IMR-90 (cell line): ENCODE measurements at regions not wholly inside any gene's neighbourhood (a gene's known extent, or its start where the extent isn't known, plus 50 kb on each side); places are given as distances from the start of the nearest gene placed in this dataset.

ENCODE experiments used
- ATAC-seq: fragments of 200-7000 bp; cut with Tn5 transposase; 2 replicates; pipeline ENCODE4 v1.9.1; 2020; ENCODE audit warnings: low read depth, mild to moderate bottlenecking, moderate library complexity
- BruUV-seq: library from RNA; stranded (reverse); fragments of 400-500 nt; replicated peaks from 2 replicates; lab custom pipeline; 2021; lab: Mats Ljungman, UMichigan
- CTCF ChIA-PET: fragments of 300-600 bp; formaldehyde crosslinking; extraction: SDS; loops from one replicate; lab custom pipeline; 2021; ENCODE audit warnings: antibody characterized with exemption; lab: Yijun Ruan, JAX
- POLR2A ChIA-PET: fragments of 300-600 bp; sonication (Branson Sonifier 250); formaldehyde crosslinking; loops from one replicate; lab custom pipeline; 2022; ENCODE audit warnings: antibody characterized with exemption; ENCODE audit not compliant: unreplicated experiment; lab: Charles Lee
- DNase-seq: peaks from one replicate; pipeline ENCODE4 v3.0.0; 2013
- H2AFZ ChIP-seq: replicated peaks from 2 replicates; pipeline ENCODE3; 2013; ENCODE audit warnings: low read length, mild to moderate bottlenecking; ENCODE audit not compliant: poor library complexity
- H2AK5ac ChIP-seq: 2 replicates; pipeline ENCODE4 v1.6.1; 2013; ENCODE audit warnings: low read depth, low read length, inconsistent platforms
- H2AK9ac ChIP-seq: replicated peaks from 2 replicates; pipeline ENCODE3; 2013; ENCODE audit warnings: mild to moderate bottlenecking, low read depth, low read length, moderate library complexity; ENCODE audit not compliant: poor library complexity
- H2BK120ac ChIP-seq: 2 replicates; pipeline ENCODE4 v1.6.1; 2013; ENCODE audit warnings: low read depth, low read length, inconsistent platforms
- H2BK15ac ChIP-seq: 3 replicates; pipeline ENCODE4 v1.6.1; 2013; ENCODE audit warnings: low read depth, low read length, inconsistent platforms
- H2BK20ac ChIP-seq: 2 replicates; pipeline ENCODE4 v1.6.1; 2013; ENCODE audit warnings: low read depth, mild to moderate bottlenecking, inconsistent platforms, low read length, moderate library complexity
- H2BK5ac ChIP-seq: 2 replicates; pipeline ENCODE4 v1.6.1; 2013; ENCODE audit warnings: mild to moderate bottlenecking, low read depth, low read length, inconsistent platforms; ENCODE audit not compliant: poor library complexity, severe bottlenecking
- H3K14ac ChIP-seq: replicated peaks from 2 replicates; pipeline ENCODE4 v1.6.1; 2013; ENCODE audit warnings: low read depth, low read length, inconsistent platforms
- H3K18ac ChIP-seq: 2 replicates; pipeline ENCODE4 v1.6.1; 2013; ENCODE audit warnings: low read depth, low read length, control low read depth
- H3K23ac ChIP-seq: 2 replicates; pipeline ENCODE4 v1.6.1; 2013; ENCODE audit warnings: low read depth, low read length, inconsistent platforms
- H3K27ac ChIP-seq: 2 replicates; pipeline ENCODE4 v1.5.1; 2013; ENCODE audit warnings: mild to moderate bottlenecking, control low read depth, low read length; ENCODE audit not compliant: insufficient read depth
- H3K27me3 ChIP-seq: 2 replicates; pipeline ENCODE4 v1.6.1; 2013; ENCODE audit warnings: low read length; ENCODE audit not compliant: control insufficient read depth, insufficient read depth
- H3K36me3 ChIP-seq: 2 replicates; pipeline ENCODE4 v1.6.1; 2013; ENCODE audit warnings: low read length, mixed read lengths; ENCODE audit not compliant: control insufficient read depth, insufficient read depth
- H3K4ac ChIP-seq: 2 replicates; pipeline ENCODE4 v1.6.1; 2013; ENCODE audit warnings: low read depth, low read length, inconsistent platforms
- H3K4me1 ChIP-seq: 2 replicates; pipeline ENCODE4 v1.6.1; 2013; ENCODE audit warnings: low read length, mixed read lengths; ENCODE audit not compliant: control insufficient read depth, insufficient read depth
- H3K4me2 ChIP-seq: 2 replicates; pipeline ENCODE4 v1.6.1; 2013; ENCODE audit warnings: low read depth, mild to moderate bottlenecking, control low read depth, low read length, moderate library complexity
- H3K4me3 ChIP-seq: 2 replicates; pipeline ENCODE4 v1.5.1; 2013; ENCODE audit warnings: low read depth, mild to moderate bottlenecking, control low read depth, low read length, moderate library complexity; ENCODE audit not compliant: insufficient read depth
- H3K56ac ChIP-seq: 2 replicates; pipeline ENCODE4 v1.6.1; 2013; ENCODE audit warnings: low read length, inconsistent platforms; ENCODE audit not compliant: insufficient read depth; ENCODE audit errors: extremely low read depth
- H3K79me1 ChIP-seq, 2 experiments: 2 replicates each; pipeline ENCODE4 v1.6.1; 2013; ENCODE audit warnings: low read length in 2 of 2, inconsistent platforms in 1 of 2, low read depth in 1 of 2
- H3K9ac ChIP-seq: 2 replicates; pipeline ENCODE4 v1.6.1; 2013; ENCODE audit warnings: low read depth, low read length, control low read depth
- H3K9me1 ChIP-seq: 2 replicates; pipeline ENCODE4 v1.6.1; 2013; ENCODE audit warnings: low read length, inconsistent platforms; ENCODE audit not compliant: insufficient read depth
- H3K9me3 ChIP-seq: 2 replicates; pipeline ENCODE4 v1.6.1; 2013; ENCODE audit warnings: low read length; ENCODE audit not compliant: control insufficient read depth, insufficient read depth
- H4K20me1 ChIP-seq: 2 replicates; pipeline ENCODE4 v1.6.1; 2013; ENCODE audit warnings: low read length, inconsistent platforms; ENCODE audit not compliant: insufficient read depth
- H4K5ac ChIP-seq: 2 replicates; pipeline ENCODE4 v1.6.1; 2013; ENCODE audit warnings: mild to moderate bottlenecking, low read depth, low read length, control low read depth
- H4K8ac ChIP-seq, 2 experiments: 2 replicates each; pipeline ENCODE4 v1.6.1; 2013; ENCODE audit warnings: low read depth in 2 of 2, low read length in 2 of 2, control low read depth in 1 of 2, inconsistent platforms in 1 of 2
- H4K91ac ChIP-seq: 2 replicates; pipeline ENCODE4 v1.6.1; 2013; ENCODE audit warnings: low read depth, low read length, inconsistent platforms; ENCODE audit not compliant: insufficient read depth
- CEBPB ChIP-seq: IDR thresholded peaks from 2 replicates; pipeline ENCODE4 v1.6.1; 2012; ENCODE audit warnings: low read depth, low read length, improper control_type of control experiment
- CTCF ChIP-seq: conservative IDR thresholded peaks from 2 replicates; pipeline ENCODE4 v1.5.1; 2012; ENCODE audit warnings: mild to moderate bottlenecking, low read depth, low read length, improper control_type of control experiment
- ELK1 ChIP-seq: fragments of 150-350 bp; IDR thresholded peaks from 2 replicates; pipeline ENCODE4 v1.6.1; 2016; ENCODE audit warnings: low read depth, mild to moderate bottlenecking, low read length, moderate library complexity, borderline replicate concordance
- NFE2L2 ChIP-seq: fragments of 150-350 bp; IDR thresholded peaks from 2 replicates; pipeline ENCODE4 v1.6.1; 2016; ENCODE audit warnings: low read depth, mild to moderate bottlenecking, low read length
- POLR2A ChIP-seq: IDR thresholded peaks from 2 replicates; pipeline ENCODE4 v1.6.1; 2012; ENCODE audit warnings: mild to moderate bottlenecking, low read depth, low read length
- RFX5 ChIP-seq: IDR thresholded peaks from 2 replicates; pipeline ENCODE4 v1.8.0; 2012; ENCODE audit warnings: low read depth, mild to moderate bottlenecking, low read length, moderate library complexity
- WGBS, 2 experiments: methylation state at CpG; one replicate each; pipeline versions ENCODE4 v1.1.5 to v1.1.7; 2013; ENCODE audit warnings: missing lambda C conversion rate in 2 of 2; ENCODE audit not compliant: insufficient read length in 1 of 2; ENCODE audit errors: extremely low coverage in 2 of 2; 5-methylcytosine and 5-hydroxymethylcytosine counted together
- dilution Hi-C: fragments of 300-500 bp; cut with HindIII; formaldehyde crosslinking; loops from one replicate; pipeline ENCODE4 v1.14.3; 2018; ENCODE audit warnings: low sequenced_read_pairs; ENCODE audit not compliant: unreplicated experiment
- in situ Hi-C: fragments of 300-500 bp; cut with MboI; formaldehyde crosslinking; loops from 3 replicates; pipeline ENCODE4 v1.14.3; 2019; ENCODE audit warnings: low sequenced_read_pairs, inconsistent platforms, mixed read lengths
- intact Hi-C: fragments of 100-400 bp; cut with micrococcal nuclease; formaldehyde crosslinking; loops from 2 replicates; pipeline ENCODE4 v1.10.0; 2022

- H3K79me1 ChIP-seq: no peaks in the 10 kb centered on the region
- ATAC-seq: no peak
- H2BK15ac ChIP-seq: no peak overlapping the region
- no peak overlapping the region for H2BK5ac ChIP-seq
- no peaks in the 10 kb centered on the region for H3K27me3 ChIP-seq
- H3K9me1 ChIP-seq: no peaks in the 10 kb centered on the region
- no peak overlapping the region for H2AFZ ChIP-seq
- intact Hi-C loops: no loop called here
- H2AK9ac ChIP-seq: no peak overlapping the region
- WGBS, 2 experiments: no CpG with 5 or more reads among the region's 4 CpGs
- H3K9me3 ChIP-seq: no peaks in the 10 kb centered on the region
- H4K8ac ChIP-seq: no peak overlapping the region
- no peak overlapping the region for H3K4ac ChIP-seq
- H3K4me1 ChIP-seq: no peaks in the 10 kb centered on the region
- no peak overlapping the region for H3K27ac ChIP-seq
- in situ Hi-C loops: no loop called here
- dilution Hi-C loops: no loop called here
- no peak overlapping the region for H2AK5ac ChIP-seq
- CTCF ChIA-PET: no interaction called here
- H4K20me1 ChIP-seq: no peaks in the 10 kb centered on the region
- no peak overlapping the region for H3K23ac ChIP-seq
- H3K56ac ChIP-seq: no peak overlapping the region
- no peak overlapping the region for H2BK120ac ChIP-seq
- H3K4me3 ChIP-seq: no peak overlapping the region
- H3K9ac ChIP-seq: no peak overlapping the region
- H3K36me3 ChIP-seq: no peaks in the 10 kb centered on the region
- no peak overlapping the region for H3K4me2 ChIP-seq
- no peak overlapping the region for H4K5ac ChIP-seq
- no peak overlapping the region for H3K18ac ChIP-seq
- BruUV-seq: no TSS peak
- DNase-seq: no peak
- H2BK20ac ChIP-seq: no peak overlapping the region
- no peak for TF ChIP-seq ELK1
- no peak for TF ChIP-seq RFX5
- no peak for TF ChIP-seq POLR2A
- no peak for TF ChIP-seq CEBPB
- TF ChIP-seq CTCF: no peak
- no peak for TF ChIP-seq NFE2L2
- no peak overlapping the region for H3K14ac ChIP-seq
- POLR2A ChIA-PET: no interaction called here
- no peak overlapping the region for H4K91ac ChIP-seq
Observed at GRCh38 chr7:88357781-88358525, 51.3 kb upstream of the STEAP4 start.
